ENCODE measurements at regions not wholly inside any gene's neighbourhood (a gene's known extent, or its start where the extent isn't known, plus 50 kb on each side); places are given as distances from the start of the nearest gene placed in this dataset.

GRCh38 chr15:25955628-25956027 is 92.5 kb upstream of the ATP10A start:
- no peak for DNase-seq (ENCODE audit: low read depth)

- DNase-seq (ENCODE audit: low read depth), result no peak
Observed at GRCh38 chr15:25954398-25954797, 91.3 kb upstream of the ATP10A start.

- no peak for DNase-seq (ENCODE audit: low read depth)
Observed at GRCh38 chr15:25950014-25950413, 86.9 kb upstream of the ATP10A start.

GRCh38 chr15:25947323-25948314 is 84.5 kb upstream of the ATP10A start:
- no peak for DNase-seq (ENCODE audit: low read depth)

GRCh38 chr15:25946241-25946805 is 83.2 kb upstream of the ATP10A start:
- DNase-seq (ENCODE audit: low read depth), result no peak

GRCh38 chr15:25944386-25944785 is 81.3 kb upstream of the ATP10A start:
- DNase-seq (ENCODE audit: low read depth), result no peak

GRCh38 chr15:25943831-25944230 is 80.7 kb upstream of the ATP10A start:
- DNase-seq (ENCODE audit: low read depth), result no peak

GRCh38 chr15:25939122-25939521 is 76.0 kb upstream of the ATP10A start:
- DNase-seq (ENCODE audit: low read depth), result no peak

GRCh38 chr15:25937796-25938195 is 74.7 kb upstream of the ATP10A start:
- DNase-seq (ENCODE audit: low read depth), result no peak

- no peak for DNase-seq (ENCODE audit: low read depth)
Observed at GRCh38 chr15:25936004-25936403, 72.9 kb upstream of the ATP10A start.

- peak; percentile 83 for DNase-seq (ENCODE audit: low read depth)
Observed at GRCh38 chr15:25933456-25934158, 70.5 kb upstream of the ATP10A start.

- no peak for DNase-seq (ENCODE audit: low read depth)
Observed at GRCh38 chr15:25932696-25933095, 69.6 kb upstream of the ATP10A start.

- DNase-seq (ENCODE audit: low read depth), result no peak
Observed at GRCh38 chr15:25931851-25932250, 68.7 kb upstream of the ATP10A start.

- DNase-seq (ENCODE audit: low read depth), result no peak
Observed at GRCh38 chr15:25930931-25931330, 67.8 kb upstream of the ATP10A start.
